Progenitor cell of endocrine pancreas (in vitro differentiated cells): ENCODE measurements at regions not wholly inside any gene's neighbourhood (a gene's known extent, or its start where the extent isn't known, plus 50 kb on each side); places are given as distances from the start of the nearest gene placed in this dataset.

Experiments used
- DNase-seq: peaks from one replicate; pipeline ENCODE4 v3.0.0; 2021; ENCODE audit warnings: low spot score; ENCODE audit not compliant: unreplicated experiment
- H3K27ac Mint-ChIP-seq: 2 replicates; pipeline ENCODE4 v1.8.0; 2021; ENCODE audit warnings: mild to moderate bottlenecking, moderate library complexity, mixed read lengths
- H3K27me3 Mint-ChIP-seq: 2 replicates; pipeline ENCODE4 v1.8.0; 2021; ENCODE audit warnings: mixed read lengths
- H3K36me3 Mint-ChIP-seq: 2 replicates; pipeline ENCODE4 v1.8.0; 2022; ENCODE audit warnings: mixed read lengths; ENCODE audit not compliant: insufficient read depth
- H3K4me1 Mint-ChIP-seq: 2 replicates; pipeline ENCODE4 v1.8.0; 2021; ENCODE audit warnings: low read depth, mixed read lengths
- H3K4me3 Mint-ChIP-seq: 2 replicates; pipeline ENCODE4 v1.8.0; 2021; ENCODE audit warnings: low read depth, mild to moderate bottlenecking, moderate library complexity, mixed read lengths
- H3K9me3 Mint-ChIP-seq: 2 replicates; pipeline ENCODE4 v1.8.0; 2021; ENCODE audit warnings: low read depth, mixed read lengths
- TF ChIP-seq, protein P1 (sequence below): fragments of 200-600 bp; sonication (generic); IDR thresholded peaks from one replicate; pipeline ENCODE4 v1.5.0; 2021; ENCODE audit warnings: antibody characterized with exemption, mild to moderate bottlenecking; ENCODE audit not compliant: unreplicated experiment

DNA sequence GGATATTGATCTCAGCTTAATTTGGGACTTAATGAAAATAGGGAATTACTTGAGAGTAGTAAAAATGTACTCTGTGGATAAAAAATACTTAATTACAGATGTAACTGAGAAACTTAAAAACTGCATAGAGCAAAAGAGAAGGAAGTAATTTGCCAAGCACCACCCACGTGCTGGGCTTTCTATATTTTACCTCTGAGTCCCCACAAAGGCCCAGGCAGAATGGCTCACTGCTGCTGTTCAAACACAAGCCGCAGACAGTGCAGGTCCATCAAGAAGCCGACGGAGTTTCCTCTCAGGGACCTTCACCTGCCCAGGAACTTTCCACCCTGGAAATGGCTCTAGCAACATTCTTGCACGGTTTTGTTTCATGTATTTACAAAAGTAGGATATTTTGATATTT lies 77.2 kb upstream of the TRPM1 start:
- H3K9me3 Mint-ChIP-seq, result peaks cover 7% of the 10 kb centered on the region
- no peaks in the 10 kb centered on the region for H3K27me3 Mint-ChIP-seq
- no peak overlapping the region for H3K27ac Mint-ChIP-seq
- DNase-seq, result no peak
- no peaks in the 10 kb centered on the region for H3K36me3 Mint-ChIP-seq
- TF ChIP-seq, protein P1, sequence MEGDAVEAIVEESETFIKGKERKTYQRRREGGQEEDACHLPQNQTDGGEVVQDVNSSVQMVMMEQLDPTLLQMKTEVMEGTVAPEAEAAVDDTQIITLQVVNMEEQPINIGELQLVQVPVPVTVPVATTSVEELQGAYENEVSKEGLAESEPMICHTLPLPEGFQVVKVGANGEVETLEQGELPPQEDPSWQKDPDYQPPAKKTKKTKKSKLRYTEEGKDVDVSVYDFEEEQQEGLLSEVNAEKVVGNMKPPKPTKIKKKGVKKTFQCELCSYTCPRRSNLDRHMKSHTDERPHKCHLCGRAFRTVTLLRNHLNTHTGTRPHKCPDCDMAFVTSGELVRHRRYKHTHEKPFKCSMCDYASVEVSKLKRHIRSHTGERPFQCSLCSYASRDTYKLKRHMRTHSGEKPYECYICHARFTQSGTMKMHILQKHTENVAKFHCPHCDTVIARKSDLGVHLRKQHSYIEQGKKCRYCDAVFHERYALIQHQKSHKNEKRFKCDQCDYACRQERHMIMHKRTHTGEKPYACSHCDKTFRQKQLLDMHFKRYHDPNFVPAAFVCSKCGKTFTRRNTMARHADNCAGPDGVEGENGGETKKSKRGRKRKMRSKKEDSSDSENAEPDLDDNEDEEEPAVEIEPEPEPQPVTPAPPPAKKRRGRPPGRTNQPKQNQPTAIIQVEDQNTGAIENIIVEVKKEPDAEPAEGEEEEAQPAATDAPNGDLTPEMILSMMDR, result no peak
- no peak overlapping the region for H3K4me3 Mint-ChIP-seq
- peaks cover 11% of the 10 kb centered on the region for H3K4me1 Mint-ChIP-seq

GRCh38 chr15:31179693-31180092 lies 78.2 kb upstream of the TRPM1 start:
- TF ChIP-seq, protein P1, result peak; percentile 39
- Mint-ChIP-seq H3K9me3 (peaks cover 7% of the 10 kb centered on the region), H3K4me1 (peaks cover 11% of the 10 kb centered on the region), H3K27ac (peak overlapping the region; percentile 43), H3K4me3 (no peak overlapping the region), H3K27me3 (no peaks in the 10 kb centered on the region), H3K36me3 (no peaks in the 10 kb centered on the region)
- DNase-seq, result no peak

DNA sequence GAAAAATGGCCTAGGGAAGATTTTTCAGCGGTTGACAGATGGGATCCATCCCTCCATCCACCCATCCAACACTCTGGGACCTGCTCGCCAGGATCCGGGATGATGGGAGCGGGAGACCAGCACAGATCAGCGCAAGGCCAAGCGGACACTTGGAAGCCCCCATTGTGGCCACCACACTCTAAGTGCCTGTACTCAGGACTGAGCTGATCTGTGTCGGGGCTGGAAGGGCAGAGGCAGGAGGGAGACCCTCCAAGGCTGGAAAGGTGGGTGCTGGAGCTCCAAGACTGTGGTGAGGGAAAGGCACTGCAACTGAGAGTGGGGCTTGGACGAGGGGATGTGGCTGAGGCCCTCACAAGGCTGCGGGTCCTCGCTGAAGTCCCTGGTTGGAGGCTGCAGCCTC lies 91.8 kb upstream of the TRPM1 start:
- H3K9me3 Mint-ChIP-seq, result peaks cover 19% of the 10 kb centered on the region
- TF ChIP-seq, protein P1, result no peak
- no peak overlapping the region for H3K4me3 Mint-ChIP-seq
- no peak for DNase-seq
- H3K27me3 Mint-ChIP-seq, result peaks cover 2% of the 10 kb centered on the region
- H3K4me1 Mint-ChIP-seq, result no peaks in the 10 kb centered on the region
- H3K27ac Mint-ChIP-seq, result no peak overlapping the region
- peaks cover 3% of the 10 kb centered on the region for H3K36me3 Mint-ChIP-seq

- H3K36me3 Mint-ChIP-seq, result no peaks in the 10 kb centered on the region
- no peaks in the 10 kb centered on the region for H3K4me1 Mint-ChIP-seq
- H3K27me3 Mint-ChIP-seq, result peaks cover 3% of the 10 kb centered on the region
- TF ChIP-seq, protein P1, result no peak
- H3K27ac Mint-ChIP-seq, result no peak overlapping the region
- no peak for DNase-seq
- H3K9me3 Mint-ChIP-seq, result peaks cover 4% of the 10 kb centered on the region
- H3K4me3 Mint-ChIP-seq, result no peak overlapping the region
Observed at GRCh38 chr15:31195871-31196270, 94.3 kb upstream of the TRPM1 start.

GRCh38 chr15:31197497-31198414 lies 96.2 kb upstream of the TRPM1 start:
- no peak overlapping the region for H3K27ac Mint-ChIP-seq
- TF ChIP-seq, protein P1, result peak; percentile 65
- peaks cover 4% of the 10 kb centered on the region for H3K9me3 Mint-ChIP-seq
- no peak for DNase-seq
- H3K27me3 Mint-ChIP-seq, result peaks cover 3% of the 10 kb centered on the region
- no peaks in the 10 kb centered on the region for H3K36me3 Mint-ChIP-seq
- H3K4me1 Mint-ChIP-seq, result no peaks in the 10 kb centered on the region
- H3K4me3 Mint-ChIP-seq, result no peak overlapping the region
